COLO668 (cell line): ENCODE measurements at regions not wholly inside any gene's neighbourhood (a gene's known extent, or its start where the extent isn't known, plus 50 kb on each side); places are given as distances from the start of the nearest gene placed in this dataset.
"Not testable (repeated sequence)": the region's sequence is repeated elsewhere in the genome, so short reads cannot be mapped to it uniquely, and the experiment has no call there.

Source experiments
- DNase-seq: peaks from one replicate; lab custom pipeline; 2025; ENCODE audit not compliant: unreplicated experiment; lab: John Stamatoyannopoulos, UW

DNA sequence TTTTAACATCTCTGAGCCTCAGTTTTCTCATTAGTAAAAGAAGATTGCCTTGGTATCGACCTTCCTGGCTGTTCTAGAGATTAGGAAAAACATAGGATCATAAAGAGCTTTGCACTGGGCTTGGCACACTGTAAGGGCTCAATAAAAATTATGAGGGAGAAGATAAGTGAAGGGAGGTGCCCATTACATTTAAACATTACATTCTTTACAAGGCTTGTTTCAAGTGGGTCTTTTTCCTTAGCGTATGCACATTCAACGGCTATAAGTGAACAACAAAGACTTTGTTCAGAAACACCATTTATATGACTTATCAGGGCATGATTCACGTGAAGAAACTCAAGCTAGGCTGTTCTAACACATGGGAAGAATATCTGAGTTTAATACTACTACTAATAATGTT is 351.9 kb upstream of the NPVF start:
- no peak for DNase-seq

DNA sequence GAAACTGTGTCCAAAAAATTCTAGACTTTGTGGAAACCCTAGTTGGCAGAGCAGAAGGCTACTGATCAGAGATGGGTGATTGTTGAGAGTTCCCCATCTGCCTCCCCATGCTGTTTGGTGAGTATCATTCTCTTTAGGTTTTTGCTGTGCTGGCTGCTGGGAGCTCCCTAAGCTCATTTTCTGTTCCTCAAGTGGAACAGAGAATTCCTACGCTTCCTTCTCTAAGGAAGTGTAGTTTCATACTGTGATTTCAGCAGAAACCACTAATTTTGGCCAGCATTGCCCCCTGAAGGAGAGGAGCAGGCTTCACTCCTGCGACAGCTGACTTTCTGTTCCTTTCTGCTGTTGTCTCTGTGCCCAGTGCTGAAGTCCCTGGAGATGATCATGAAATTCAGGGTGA is 355.3 kb upstream of the NPVF start:
- no peak for DNase-seq

DNA sequence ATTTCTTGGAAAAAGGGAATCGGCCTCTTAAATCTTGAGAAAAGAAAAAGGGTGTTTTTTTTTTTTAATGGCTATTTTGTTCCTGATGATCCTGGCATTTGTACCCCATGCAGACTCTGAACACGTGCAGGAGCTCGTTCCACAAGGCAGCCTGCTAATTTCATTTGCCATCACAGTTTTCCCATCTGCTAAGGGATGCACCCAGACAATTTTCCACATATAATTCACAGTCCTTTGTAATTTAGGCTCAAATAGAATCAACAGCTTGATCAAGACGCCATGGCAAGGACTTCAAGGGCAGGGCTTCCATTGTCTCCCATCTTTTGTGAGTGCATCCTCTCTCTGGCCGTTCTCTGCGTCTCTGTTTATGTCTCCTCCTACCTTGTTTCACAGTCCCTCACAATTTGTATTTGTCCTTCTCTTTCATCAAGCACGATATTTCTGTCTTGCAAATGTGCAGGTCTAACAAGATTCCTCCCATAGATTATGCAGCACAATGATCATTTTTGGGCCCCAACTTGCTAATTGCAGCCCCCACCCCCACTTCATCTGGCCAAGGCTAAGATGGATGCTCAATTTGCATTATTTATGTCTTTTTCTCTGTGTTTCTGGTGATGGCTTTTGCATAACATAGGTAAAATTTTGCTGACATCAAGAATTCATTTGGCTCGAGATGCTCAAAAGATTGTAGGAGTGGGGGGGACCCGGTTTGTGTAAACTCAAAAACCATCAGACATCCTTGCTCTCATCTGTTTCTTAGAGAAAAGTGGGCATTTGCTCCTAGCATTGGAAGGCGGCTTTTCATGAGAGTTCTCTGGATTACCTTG is 356.0 kb upstream of the NPVF start:
- DNase-seq: no peak

DNA sequence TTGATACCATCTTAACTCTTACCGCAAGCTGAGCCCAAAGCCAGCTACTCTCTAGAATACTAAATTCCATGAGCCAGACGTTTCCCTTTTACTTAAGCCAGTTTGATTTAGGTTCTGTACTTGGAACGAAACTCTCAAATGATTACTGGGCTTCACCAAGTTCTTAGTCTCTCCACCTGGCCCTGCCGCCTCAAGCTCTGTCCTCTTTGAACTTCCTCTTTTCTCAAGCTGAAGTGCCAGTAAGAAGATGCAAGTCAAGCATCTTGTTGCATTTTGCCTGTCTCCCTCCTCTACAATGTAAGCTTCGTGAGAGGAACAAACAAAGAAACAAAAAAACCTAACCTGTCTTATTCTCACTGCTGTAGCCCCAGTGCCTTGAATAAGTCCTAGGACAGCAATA is 358.2 kb upstream of the NPVF start:
- no peak for DNase-seq

DNA sequence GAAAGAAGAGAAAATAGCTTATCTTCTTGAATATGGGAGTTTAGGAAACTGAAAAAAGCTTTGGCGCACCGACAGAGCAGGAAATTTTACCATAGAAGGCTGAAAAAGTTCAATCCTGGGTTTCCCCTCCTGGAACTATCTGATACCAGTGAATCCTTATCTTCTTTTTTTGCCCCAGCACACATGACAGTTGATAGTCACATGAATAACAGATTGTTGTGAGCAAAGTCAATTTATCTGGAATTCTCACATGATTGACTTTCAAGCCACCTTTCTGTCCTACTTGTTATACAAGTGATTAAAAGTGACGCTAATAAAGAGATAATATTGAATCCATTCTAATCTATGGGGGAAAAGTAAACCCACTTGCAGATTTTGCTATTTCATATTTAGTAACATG is 365.8 kb upstream of the NPVF start:
- no peak for DNase-seq

DNA sequence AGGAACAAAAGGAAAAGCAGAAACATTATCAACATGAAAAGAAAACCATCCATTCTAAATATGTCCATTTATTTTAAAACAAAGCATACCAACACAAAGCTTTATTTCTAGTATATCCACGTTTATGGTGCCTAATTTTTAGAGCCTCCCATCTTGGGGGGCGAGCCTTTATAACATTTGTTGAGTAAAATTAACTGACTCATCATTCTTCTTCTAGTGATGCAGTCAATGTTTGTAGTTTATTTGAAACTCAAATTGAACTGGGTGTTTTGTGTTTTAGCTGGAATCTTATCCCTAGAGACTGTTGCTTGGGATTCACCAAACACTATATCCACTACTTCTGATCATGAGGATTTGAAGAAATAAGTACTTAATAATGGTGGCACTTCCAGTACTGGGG is 366.4 kb upstream of the NPVF start:
- DNase-seq: no peak

DNA sequence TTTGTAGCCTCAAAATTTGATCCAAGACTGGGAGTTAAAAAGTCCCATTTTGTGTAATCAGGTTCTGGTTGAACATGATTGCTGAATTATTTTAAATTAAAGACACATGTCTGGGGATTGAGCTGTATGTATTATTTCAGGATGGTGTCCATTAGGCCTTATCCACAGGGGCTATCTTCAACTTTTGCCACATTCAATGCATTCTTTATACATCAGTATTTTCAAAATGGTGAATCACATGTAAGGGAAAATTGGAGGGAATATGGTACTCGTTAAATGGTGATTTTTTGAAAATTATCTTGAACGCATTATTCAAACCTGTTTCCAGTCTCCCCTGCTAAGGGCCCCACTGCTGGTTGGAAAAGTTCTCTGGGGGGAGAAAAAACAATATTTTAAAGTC is 367.7 kb upstream of the NPVF start:
- DNase-seq: no peak

DNA sequence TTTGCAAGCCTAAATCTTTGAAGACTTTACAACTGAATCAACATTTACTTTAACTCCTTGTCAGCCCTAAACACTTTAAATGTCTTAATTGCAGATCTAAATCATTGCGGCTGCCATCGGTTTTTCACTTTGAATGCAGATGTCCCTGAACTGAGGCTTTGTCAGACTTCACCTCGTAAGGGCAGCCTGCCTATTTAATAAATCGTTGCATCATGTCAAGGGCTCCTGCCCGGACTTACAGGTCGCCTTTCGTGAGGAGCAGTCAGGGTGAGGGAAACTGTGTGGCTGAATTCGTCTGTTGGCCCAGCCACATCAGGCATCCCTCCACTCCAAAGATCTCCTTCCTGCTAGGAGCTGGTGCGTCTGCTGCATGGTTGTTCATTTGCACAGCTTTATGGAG is 368.2 kb upstream of the NPVF start:
- no peak for DNase-seq

DNA sequence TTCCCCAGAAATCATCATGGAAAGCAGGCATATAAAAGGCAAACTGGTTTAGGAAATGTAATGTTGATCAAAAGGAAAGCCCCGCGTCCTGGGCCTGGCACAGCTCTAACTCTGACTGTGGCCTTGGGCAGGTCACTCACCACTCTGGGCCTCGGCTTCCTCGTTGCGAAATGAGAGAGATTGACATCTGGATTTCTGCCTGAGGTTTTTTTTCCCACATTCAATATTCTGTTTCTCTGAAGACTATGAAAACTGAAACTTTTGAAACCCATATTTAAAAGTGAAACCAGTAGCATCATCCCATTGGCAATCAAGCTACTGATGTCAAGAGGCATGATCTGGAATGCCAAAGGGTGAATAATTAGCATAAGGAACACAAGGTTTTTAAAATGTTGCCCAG is 369.7 kb upstream of the NPVF start:
- no peak for DNase-seq

DNA sequence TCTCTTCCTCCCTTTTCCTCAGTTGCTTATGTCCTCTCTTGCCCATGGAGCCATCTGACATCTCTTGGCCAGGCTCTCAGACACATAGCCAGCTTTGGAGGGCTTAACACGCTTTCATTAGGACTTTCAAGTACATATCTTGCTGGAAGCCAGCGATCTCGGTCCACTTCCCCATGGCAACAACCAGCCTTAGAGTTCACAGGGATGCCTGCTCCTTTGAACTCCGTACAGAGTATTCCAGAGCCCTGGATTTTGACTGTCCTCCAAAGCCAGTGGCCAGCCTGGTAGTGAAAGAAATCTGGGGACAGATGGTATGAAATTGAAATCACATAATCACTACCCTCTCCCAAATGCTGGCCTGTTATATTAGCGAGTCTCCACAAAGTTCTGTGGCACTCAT is 370.5 kb upstream of the NPVF start:
- DNase-seq: no peak

DNA sequence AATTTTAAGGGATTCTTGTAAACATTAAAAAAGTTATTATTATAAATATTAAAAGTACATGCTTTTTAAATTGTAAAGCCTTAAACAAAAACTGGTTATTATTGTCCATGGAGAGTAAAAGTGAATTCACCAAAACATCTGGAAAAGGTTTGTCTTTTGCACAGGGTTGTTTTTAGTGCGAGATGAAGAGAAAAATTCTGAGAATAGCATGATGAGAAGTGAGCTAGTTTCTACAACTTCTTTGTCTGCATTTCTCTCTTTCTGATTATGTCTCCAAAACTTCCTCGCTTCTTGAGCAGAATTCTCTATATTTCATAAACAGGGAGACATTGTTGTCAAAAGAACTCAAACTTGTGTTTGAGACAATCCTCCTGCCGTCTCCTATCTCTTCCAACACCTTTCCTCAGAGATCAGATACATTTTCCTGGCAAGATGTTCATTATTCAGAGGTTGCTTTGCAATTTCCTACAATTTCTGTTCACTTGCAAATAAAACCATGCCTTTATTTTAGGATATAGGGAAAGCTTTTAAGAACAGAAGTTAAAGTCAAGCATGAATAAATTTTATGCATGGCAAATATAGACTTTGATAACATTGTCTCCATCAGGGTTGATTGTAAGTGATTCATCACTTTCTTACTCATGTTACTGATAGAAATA is 372.1 kb upstream of the NPVF start:
- DNase-seq: no peak

DNA sequence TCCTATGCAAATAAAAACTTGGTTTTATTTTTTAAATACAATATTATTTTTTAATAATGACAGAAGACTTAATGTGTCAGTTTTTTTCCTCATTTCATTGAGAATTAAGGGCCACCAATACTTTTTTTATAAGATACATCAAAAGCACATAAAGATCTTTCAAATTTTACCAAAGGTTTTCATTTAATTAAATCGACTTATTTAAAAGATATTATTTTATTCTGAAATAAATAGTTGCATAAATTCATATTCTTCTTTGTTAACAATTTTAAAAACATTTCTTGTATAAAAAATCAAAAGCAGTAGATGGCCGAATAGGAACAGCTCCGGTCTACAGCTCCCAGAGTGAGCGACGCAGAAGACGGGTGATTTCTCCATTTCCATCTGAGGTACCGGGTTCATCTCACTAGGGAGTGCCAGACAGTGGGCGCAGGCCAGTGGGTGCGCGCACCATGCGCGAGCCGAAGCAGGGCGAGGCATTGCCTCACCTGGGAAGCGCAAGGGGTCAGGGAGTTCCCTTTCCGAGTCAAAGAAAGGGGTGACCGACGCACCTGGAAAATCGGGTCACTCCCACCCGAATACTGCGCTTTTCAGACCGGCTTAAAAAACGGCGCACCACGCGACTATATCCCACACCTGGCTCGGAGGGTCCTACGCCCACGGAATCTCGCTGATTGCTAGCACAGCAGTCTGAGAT is 374.6 kb upstream of the NPVF start:
- DNase-seq: not testable (repeated sequence)

DNA sequence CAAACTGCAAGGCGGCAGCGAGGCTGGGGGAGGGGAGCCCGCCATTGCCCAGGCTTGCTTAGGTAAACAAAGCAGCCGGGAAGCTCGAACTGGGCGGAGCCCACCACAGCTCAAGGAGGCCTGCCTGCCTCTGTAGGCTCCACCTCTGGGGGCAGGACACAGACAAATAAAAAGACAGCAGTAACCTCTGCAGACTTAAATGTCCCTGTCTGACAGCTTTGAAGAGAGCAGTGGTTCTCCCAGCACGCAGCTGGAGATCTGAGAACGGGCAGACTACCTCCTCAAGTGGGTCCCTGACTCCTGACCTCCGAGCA is 375.1 kb upstream of the NPVF start:
- DNase-seq: not testable (repeated sequence)

DNA sequence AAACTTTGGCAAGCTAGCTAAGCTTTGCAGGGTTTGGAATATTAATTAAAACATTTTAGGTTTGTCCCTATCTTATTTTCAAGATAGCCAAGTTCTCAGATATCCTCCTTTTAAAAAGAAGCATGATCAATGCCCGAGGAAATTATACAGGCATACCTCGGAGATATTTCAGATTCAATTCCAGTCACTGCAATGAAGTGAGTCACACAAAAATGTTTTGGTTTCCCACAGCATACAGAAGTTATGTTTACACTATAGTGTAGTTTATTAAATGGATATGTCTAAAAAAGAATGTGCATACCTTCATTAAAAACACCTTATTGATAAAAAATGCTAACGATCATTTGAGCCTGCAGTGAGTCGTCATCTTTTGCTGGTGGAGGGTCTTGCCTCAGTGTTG is 382.9 kb upstream of the NPVF start:
- no peak for DNase-seq

DNA sequence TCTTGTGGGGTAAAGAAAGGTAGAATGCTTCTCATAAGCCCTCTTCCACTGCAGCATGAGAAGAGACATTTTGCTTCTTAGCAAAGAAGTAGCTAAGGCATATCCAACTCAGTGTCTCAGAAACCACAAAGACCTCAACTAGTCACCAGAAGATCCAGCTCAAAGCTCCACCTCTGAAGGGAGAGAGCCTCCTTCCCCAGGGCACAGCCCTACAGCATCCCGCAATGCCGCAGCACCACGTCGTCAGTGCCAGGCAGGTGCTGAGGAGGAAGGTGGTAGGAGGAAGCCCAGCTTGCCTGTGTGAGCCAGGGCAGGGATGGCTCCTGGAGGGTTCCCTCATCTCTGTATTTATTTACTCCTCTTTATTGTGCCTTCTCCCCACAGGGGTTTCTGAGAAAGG is 385.6 kb upstream of the NPVF start:
- no peak for DNase-seq

DNA sequence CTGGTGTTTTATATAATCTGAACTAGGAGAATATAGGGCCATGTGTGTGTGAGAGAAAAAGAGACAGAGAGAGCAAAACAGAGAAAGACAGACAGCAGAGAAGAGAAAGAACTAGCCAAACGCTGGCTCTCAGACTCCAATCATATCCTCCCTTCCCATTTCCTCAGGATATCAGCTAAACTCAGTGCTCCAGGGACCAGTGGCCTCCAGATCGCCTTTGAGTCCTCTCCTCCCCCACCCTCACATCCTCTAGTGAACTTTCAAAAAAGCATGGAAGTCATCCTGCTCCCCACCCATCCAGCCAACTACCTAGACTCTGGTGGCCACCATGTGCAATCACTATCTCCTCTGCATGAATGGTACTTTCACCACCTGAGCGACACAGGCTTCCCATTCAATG is 386.1 kb upstream of the NPVF start:
- no peak for DNase-seq

DNA sequence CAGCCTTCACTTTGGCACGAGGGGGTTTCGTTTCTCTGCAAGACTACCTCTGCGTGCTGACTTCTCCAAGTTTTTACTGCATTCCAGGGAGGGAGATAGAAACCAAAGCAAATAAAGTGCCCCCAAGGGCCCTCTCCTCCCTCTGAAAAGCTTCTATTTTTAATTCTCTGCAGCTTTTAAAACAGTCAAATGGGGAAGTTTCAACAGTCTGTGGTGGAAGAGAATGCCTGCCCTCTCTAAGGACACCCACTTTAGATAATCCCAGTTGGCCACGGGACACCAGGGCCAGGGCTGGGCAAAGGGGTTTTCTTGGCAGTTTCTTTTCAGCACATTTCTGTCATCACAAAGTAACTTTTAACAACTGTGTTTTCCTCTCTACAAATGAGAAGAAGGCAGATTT is 386.7 kb upstream of the NPVF start:
- DNase-seq: no peak

DNA sequence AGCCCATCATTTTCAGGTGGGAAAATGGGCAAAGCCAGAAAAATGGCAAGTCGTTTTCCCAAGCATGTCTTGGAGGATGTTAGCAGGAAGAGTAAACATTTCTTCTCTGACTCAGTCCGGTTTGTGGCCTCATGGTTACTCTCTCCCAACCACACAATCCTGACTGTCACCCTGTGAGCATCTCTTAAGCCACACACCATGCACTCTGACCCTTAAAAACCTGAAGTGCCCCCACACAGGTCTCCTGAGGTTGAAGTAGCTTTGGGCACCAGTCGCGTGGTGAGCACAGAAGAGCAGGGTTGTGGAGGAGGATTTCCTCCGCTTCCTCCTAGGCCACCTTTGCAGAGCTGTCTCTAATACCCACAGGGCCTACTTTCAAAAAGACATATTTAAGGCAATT is 387.3 kb upstream of the NPVF start:
- DNase-seq: no peak

DNA sequence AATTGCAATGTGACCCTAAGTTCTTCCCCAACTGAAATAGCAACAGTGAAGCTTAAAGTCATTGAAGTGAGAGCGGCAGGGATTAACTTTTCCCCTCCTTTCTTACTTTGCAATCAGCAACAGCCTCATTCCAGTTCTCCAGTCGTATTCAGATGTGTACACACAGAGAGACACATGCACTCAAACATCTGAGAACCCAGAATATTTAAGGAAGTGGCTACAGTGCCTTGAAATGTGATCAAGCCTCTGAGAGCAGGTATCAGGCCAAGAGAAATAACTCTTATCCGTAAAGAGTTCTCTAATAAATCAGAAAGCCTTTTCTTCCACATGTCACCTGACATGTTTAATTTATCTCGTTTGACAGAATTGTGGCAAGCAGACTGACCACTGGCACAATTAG is 388.9 kb upstream of the NPVF start:
- DNase-seq: no peak

DNA sequence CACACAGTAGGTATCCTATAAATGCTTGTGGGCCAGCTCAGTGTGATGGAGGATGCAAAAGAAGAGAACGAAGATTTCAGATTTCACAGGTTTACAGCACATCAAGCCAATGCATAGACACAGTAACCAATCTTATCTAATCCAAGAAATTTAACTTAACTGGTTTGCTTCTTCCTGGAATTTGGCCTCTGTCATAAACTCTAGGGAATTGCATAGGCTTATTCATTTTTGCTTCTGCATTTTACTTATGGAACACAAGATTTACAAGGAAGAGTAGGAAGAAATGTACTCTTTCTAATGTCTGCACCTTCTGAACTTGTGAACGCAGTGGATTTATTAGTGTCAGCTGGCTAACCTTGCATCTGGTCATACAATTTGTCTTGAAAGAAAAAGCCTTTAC is 389.4 kb upstream of the NPVF start:
- DNase-seq: no peak

DNA sequence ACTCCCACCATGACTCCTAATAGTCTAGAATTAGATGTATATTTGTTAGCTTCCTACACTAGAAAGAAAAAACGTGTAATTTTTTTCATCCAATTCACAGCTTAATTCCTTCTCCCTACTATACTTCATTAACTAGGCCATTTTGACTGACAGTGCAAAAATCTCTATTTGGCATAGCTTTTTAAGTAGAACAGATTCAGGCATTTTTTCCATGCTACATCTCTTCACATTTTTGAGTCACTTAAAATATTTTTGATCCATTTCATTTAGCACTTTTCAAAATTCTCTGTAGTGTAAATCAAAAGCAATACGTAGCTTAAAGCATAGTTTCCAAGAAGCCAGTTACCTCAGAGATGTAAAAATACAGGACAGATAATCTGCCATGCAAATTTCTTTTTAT is 391.1 kb upstream of the NPVF start:
- no peak for DNase-seq

DNA sequence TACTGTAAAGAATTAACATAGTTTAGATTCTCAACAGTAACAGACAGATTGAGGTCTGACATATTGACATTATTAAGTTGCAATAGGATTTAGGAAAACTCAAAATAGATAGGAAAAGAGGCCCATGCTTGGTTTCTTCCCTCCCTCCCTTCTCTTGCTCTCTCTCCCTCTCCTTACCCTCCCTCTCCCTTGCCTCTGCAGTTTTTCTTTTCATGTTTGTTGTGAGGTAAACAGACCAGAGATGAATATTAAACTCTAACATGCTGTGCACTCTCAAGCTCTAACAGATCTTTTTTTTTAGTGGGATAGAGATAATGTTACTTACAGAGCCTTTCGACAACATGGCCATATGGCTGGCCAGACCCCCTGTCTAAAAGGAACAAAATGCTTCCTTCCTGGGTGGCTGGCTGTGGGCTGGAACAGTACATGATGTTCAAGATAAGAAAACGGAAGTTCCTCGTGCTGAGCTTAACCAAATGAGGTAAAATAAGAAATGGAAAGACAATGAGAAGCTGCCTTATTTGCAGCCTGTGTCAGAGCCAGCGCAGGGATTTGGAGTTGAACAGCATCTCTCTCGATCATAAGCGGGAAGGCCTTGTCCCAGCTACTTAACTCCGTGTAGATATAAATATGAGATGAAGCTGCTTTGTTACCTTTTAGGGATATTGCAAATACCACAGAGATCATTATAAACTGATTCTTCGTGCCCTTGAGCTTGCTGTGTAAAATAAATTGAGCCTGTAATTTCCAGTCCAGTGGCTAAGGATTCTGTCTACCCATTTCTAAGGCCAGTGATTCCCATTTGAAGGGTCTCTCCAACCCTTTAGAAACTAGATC is 391.9 kb upstream of the NPVF start:
- no peak for DNase-seq
